Renal pelvis (tissue), 1 donor: ENCODE measurements at regions not wholly inside any gene's neighbourhood (a gene's known extent, or its start where the extent isn't known, plus 50 kb on each side); places are given as distances from the start of the nearest gene placed in this dataset.
"Not testable (repeated sequence)": the region's sequence is repeated elsewhere in the genome, so short reads cannot be mapped to it uniquely, and the experiment has no call there.

ENCODE experiments used
- DNase-seq: peaks from one replicate; pipeline ENCODE4 v3.0.0-alpha.2; 2013

GRCh38 chr2:66242888-66243287 lies 192.0 kb upstream of the MEIS1 start:
- not testable (repeated sequence) for DNase-seq

GRCh38 chr2:66242099-66242789 lies 192.7 kb upstream of the MEIS1 start:
- DNase-seq: no peak

- DNase-seq: no peak
Observed at GRCh38 chr2:66240286-66240685, 194.6 kb upstream of the MEIS1 start.

- DNase-seq: no peak
Observed at GRCh38 chr2:66239655-66240054, 195.3 kb upstream of the MEIS1 start.

- no peak for DNase-seq
Observed at GRCh38 chr2:66237803-66238379, 197.0 kb upstream of the MEIS1 start.

- no peak for DNase-seq
Observed at GRCh38 chr2:66236816-66237802, 197.8 kb upstream of the MEIS1 start.

GRCh38 chr2:66236067-66236685 lies 198.7 kb upstream of the MEIS1 start:
- DNase-seq: no peak

GRCh38 chr2:66235428-66235827 lies 199.5 kb upstream of the MEIS1 start:
- DNase-seq: peak; percentile 37

GRCh38 chr2:66233981-66234380 lies 200.9 kb upstream of the MEIS1 start:
- no peak for DNase-seq

- no peak for DNase-seq
Observed at GRCh38 chr2:66228128-66228547, 206.8 kb upstream of the MEIS1 start.

GRCh38 chr2:66217039-66217585 lies 217.8 kb upstream of the MEIS1 start:
- DNase-seq: no peak

- DNase-seq: no peak
Observed at GRCh38 chr2:66212749-66213148, 222.2 kb upstream of the MEIS1 start.

- DNase-seq: no peak
Observed at GRCh38 chr2:66202586-66202985, 232.3 kb upstream of the MEIS1 start.

- no peak for DNase-seq
Observed at GRCh38 chr2:66201242-66201641, 233.7 kb upstream of the MEIS1 start.

GRCh38 chr2:66198873-66199272 lies 236.1 kb upstream of the MEIS1 start:
- DNase-seq: no peak

GRCh38 chr2:66192888-66193287 lies 242.0 kb upstream of the MEIS1 start:
- DNase-seq: no peak

- DNase-seq: no peak
Observed at GRCh38 chr2:66191311-66191710, 243.6 kb upstream of the MEIS1 start.

GRCh38 chr2:66189553-66189952 lies 245.4 kb upstream of the MEIS1 start:
- DNase-seq: no peak

- no peak for DNase-seq
Observed at GRCh38 chr2:66186537-66186936, 248.4 kb upstream of the MEIS1 start.

GRCh38 chr2:66185497-66186054 lies 249.3 kb upstream of the MEIS1 start:
- DNase-seq: no peak

- not testable (repeated sequence) for DNase-seq
Observed at GRCh38 chr2:66177128-66177796, 257.7 kb upstream of the MEIS1 start.
